GM18907 (cell line): ENCODE measurements at regions not wholly inside any gene's neighbourhood (a gene's known extent, or its start where the extent isn't known, plus 50 kb on each side); places are given as distances from the start of the nearest gene placed in this dataset.
A peak's percentile ranks its signal among the peaks of the same experiment; 100 is the strongest.

ENCODE experiments used
- ATAC-seq: cut with Tn5 transposase; IDR thresholded peaks from one replicate; pipeline ENCODE4 v1.9.1; 2021; ENCODE audit warnings: mild to moderate bottlenecking, moderate library complexity; ENCODE audit not compliant: unreplicated experiment

DNA sequence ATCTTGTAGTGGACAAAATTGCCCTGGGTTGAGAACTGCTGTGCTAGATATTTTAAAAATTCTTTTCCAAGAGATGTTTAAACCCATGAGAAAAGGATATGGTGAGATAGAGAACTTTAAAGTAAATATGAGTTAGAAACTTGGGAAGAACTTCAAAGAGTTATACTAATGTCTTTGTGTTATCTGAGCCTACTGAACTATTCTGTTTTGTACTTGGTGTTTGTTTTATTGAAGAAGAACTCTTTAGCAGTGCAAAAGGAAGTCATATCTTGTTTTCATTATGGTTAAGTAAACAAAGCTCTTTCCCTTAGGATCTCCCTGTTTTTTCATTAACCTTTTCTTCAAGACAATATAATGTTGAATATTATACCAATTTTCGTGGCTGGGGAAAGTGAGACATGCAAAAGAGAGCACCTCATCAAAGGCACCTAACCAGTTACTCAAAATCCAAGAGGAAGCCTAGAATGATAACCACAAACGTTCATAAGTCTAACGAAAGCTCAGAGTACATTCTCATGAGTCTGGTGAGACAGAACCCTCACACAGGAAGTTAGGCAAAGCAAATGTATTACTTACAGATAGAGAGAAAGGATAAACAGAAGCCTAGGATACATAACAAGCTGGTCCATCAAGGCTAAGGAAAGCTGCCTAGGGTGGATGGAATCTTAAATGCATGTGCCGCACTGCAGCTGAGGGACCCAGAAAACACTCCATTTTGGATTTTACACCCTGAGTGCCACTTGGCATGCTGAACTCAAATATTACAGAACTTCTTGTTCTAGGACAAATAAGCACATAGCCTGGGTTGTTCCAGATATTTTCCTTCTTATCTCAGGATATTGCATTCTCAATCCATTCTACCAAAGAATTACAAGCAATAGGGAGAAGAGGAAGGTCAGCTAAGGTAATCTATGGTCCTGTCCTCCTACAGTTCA lies 112.5 kb upstream of the ANO3 start:
- no peak for ATAC-seq

DNA sequence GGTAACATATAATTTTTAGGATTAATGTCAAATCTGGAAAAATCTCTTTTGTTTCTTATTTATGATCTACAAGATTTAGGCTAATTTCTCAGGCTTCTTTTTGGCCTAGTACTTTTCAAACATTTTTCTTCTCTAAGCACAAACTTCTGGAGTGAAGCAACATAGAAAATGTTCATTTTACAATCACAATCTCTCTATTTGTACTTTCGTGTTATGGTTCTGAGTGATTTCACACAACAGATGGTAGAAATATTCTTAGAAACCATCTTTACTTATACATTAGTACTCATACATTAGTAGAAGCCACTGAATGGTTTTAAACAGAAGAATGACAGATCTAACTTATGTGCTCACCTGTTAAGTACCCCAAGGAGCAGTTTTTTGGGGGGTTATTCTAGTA lies 106.3 kb upstream of the ANO3 start:
- ATAC-seq: no peak

- ATAC-seq: peak; percentile 90
Observed at GRCh38 chr11:26227301-26227746, 104.6 kb upstream of the ANO3 start.

DNA sequence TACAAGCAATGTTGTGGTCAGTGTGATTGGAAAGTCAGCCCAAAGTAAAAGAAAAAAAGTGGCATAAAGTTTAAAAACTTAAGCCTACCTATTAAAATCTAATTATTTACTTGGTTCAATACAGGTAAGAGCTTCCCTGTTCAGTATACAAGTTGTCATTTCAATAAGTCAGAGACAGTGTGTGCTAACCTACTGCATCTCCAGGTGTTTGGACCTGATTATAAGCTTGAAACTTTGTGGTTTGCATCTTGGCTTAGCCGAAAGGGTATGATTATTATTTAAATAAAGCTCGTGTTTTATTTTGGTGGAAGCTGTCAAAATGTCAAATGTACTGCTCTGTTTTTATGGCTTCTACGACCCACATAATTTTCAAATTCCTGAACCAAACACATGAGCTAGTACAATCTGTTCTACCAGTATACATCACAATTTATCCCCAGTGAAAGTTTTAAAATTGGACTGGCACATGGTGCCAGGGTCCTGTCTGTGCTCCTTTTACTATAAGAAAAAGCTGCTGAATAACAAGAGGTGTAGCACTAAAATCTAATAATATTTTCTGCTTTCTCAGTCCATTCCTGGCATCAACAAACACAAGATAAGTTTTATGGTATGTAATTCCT lies 103.9 kb upstream of the ANO3 start:
- no peak for ATAC-seq

GRCh38 chr11:26228778-26229177 lies 103.2 kb upstream of the ANO3 start:
- ATAC-seq: no peak

DNA sequence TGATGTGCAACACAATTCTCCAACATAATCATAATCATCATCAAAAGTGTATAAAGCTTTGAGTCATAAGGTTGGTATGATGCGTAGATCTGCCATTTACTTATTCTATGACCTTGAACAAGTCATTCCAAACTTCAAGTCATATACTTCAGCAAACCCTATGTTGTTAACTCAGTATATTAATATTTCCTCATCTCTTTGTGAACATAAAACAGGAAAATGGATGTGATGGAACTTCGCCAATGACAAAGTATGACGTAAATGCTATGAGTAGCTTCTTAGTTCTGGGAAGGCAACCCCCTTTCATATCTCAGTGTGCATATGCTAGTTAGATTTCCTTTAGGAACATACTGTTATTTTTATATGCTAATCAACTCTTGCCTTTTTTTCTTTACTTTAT lies 102.7 kb upstream of the ANO3 start:
- ATAC-seq: no peak

DNA sequence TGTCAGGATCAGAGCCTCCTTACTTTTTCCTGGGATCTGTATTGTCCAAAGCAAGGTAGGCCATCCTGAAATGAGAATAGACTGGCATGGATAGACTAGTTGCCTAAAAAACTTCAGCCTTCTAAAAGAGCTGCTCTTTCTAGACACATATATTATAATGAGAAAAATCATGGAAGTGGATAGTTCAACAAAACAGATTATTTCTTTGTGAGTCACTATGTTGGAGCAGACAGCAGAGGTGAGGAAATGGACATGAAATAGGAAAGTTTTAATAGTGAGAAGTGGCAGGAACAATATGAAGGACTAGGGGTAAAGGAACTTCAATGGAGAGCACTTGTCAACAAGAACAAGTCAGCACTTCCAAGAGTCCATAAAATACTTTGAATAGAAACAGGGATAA lies 101.9 kb upstream of the ANO3 start:
- ATAC-seq: no peak

- ATAC-seq: no peak
Observed at GRCh38 chr11:26231252-26231661, 100.7 kb upstream of the ANO3 start.

GRCh38 chr11:26234451-26234850 lies 97.5 kb upstream of the ANO3 start:
- no peak for ATAC-seq

DNA sequence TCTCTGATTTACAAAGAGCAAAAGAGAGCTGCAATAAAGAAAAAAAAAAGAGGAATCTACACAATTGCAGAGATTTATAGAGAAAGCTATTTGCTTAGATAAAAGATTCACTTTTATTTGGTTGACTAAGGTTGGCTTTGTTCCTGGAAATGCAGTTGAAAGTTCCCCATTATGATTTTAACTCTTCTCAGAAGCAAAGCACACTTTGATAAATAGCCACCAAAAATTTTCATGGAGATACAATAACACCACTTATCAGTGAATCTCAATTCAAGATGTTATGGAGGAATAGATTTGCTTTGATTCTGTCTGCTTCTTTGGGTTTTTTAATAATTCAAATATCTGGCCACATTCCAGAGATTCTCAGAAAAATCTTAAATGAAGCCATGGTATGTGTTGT lies 88.5 kb upstream of the ANO3 start:
- no peak for ATAC-seq

DNA sequence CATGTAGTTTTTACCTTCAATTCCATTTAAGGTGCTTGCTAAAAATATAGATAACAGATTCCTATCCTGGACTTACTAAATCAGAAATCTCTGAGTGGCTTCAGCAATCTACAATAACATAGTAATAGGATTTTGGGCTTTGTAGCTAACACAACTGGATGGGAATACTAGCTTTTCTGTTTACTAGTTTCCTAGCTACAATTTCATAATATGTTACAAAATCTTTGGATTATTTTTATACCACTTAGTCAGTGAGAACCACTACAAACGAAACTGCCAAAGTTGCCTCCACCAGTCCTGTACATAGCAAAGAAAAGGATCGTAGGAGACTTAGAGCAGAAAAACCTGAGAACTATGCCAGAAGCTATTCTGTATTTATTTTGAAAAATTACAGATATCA lies 87.7 kb upstream of the ANO3 start:
- ATAC-seq: no peak

DNA sequence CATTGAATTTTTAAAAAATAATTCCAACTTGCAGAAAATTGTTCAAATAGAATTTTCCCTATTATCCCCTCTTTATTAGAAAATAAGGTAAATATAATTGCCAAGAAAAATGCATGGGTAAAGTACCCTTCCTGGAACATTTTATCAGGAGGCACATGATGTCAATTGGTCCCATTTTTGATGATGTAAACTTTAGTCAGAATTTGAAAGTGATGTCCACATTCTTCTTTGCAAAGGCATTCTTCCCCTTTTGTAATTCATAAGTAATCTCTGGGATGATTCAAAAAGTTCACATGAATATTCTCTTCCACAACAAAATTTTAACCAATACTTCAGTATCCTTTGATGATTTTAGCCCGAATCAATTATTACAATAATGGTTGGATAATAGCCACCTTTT lies 86.9 kb upstream of the ANO3 start:
- ATAC-seq: no peak

DNA sequence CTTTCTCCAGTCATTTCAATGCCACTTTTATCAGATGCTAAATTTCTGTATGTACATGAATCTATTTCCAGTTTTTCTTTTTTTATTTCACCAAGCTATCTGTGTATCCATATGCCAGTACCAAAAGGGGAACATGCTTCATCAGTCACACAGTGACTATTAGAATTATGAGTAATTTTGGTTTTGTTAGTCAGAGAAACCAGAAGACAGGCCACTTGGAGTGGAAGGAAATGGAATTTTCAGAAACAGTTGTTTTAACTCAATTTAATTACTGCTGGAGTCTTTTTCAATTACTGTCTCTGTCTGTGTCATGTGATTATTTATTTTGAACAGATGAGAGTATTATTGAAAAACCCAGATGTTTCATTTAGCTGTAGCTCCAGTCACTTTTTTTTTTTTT lies 84.6 kb upstream of the ANO3 start:
- ATAC-seq: no peak

- no peak for ATAC-seq
Observed at GRCh38 chr11:26248661-26249060, 83.3 kb upstream of the ANO3 start.

DNA sequence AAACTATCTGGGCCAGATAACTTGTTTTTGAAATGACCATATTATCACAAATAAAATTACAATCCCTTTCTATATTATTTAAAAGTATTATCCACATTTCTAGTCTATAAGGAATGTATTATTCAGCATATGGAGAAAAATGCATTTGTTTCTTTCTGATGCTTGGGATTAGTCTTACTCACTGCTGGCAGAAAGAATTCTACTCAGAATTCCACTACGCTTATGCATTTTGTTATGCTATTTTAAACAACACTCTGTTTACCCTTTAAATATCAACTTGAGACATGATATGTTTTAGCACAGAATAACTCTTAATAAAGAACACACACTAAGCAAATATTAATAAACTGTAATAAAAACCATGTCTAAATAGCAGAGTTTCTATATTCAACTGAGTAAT lies 77.6 kb upstream of the ANO3 start:
- ATAC-seq: no peak

GRCh38 chr11:26263769-26264168 lies 68.2 kb upstream of the ANO3 start:
- no peak for ATAC-seq

- ATAC-seq: no peak
Observed at GRCh38 chr11:26264266-26264665, 67.7 kb upstream of the ANO3 start.

GRCh38 chr11:26268980-26269660 lies 62.8 kb upstream of the ANO3 start:
- ATAC-seq: no peak

DNA sequence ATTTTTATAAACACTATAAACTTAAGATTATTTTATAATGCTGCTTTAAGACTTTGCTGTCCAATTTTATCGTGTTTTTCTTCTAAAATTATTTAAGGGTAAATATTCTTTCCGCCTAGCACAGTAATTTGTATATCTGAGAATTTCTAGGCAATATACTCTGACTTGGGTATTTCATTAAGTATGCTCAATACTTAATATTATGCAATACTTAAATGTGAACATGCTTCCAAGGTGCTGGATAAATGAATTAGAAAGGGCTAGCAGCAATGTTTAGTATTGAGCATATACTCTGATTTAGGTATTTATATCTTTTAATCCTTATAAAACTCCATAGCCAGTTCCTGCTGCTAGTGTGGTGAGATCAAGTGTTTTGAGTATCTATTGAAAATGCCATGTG lies 60.3 kb upstream of the ANO3 start:
- ATAC-seq: no peak

DNA sequence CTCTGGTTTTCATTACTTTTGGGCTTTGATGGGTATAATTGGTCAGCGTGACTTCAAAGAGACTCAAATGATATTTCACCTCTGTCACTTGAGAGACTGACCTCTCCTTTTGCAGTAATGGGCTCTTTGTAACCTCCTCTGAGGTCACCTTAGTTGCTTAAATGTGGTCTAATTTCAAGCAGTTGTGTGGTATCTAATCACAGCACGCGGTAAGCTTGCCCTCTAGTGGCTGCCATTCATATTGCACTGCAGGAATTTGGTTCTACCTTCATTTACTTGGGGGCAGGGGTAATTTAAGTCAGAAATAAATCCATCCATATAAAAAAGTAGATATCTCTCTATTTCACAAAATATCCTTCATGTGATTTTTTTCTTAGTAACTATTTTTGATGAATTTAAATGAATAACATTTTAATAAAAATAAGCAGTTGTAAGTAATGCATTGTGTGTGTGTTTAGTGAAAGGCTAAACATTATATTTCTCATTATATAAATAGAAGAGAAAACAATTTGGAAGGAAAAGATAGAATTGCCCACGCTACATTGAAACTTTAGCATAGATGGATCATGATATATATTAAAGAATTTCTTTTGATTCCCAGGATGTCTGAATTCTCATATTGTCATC lies 55.0 kb upstream of the ANO3 start:
- ATAC-seq: peak; percentile 96

- no peak for ATAC-seq
Observed at GRCh38 chr11:26278354-26278753, 53.6 kb upstream of the ANO3 start.
